ENCODE measurements at regions not wholly inside any gene's neighbourhood (a gene's known extent, or its start where the extent isn't known, plus 50 kb on each side); places are given as distances from the start of the nearest gene placed in this dataset.

- TF ChIP-seq CTCF (IDR thresholded peaks at IDR 0.05) = no peak
- no peak for TF ChIP-seq POLR2A (IDR thresholded peaks at IDR 0.05)
Observed at GRCh38 chr2:198945496-198945895, 512.2 kb downstream of the SATB2 start.

Data from thyroid gland (tissue), 4 donors.